Stimulated activated CD4-positive, alpha-beta T cell treated with anti-CD3 and anti-CD28 coated beads, TNF-alpha, amount 100 ng/mL, for 1 hour (primary cell): ENCODE measurements at regions not wholly inside any gene's neighbourhood (a gene's known extent, or its start where the extent isn't known, plus 50 kb on each side); places are given as distances from the start of the nearest gene placed in this dataset.

Experiments
- DNase-seq, 3 donors: peaks; one replicate each; pipeline ENCODE4 v3.0.0-alpha.2; 2020; ENCODE audit warnings: low read depth in 3 of 3, low spot score in 1 of 3

- DNase-seq, result no peak
Measured at GRCh38 chr12:32043928-32044549, 62.6 kb upstream of the BICD1 start.

- no peak for DNase-seq
Measured at GRCh38 chr12:32047357-32048212, 59.1 kb upstream of the BICD1 start.

GRCh38 chr12:32048791-32049190, 57.9 kb upstream of the BICD1 start:
- no peak for DNase-seq

- DNase-seq, result no peak
Measured at GRCh38 chr12:32049956-32050355, 56.7 kb upstream of the BICD1 start.

GRCh38 chr12:32051511-32052211, 55.0 kb upstream of the BICD1 start:
- no peak for DNase-seq

- DNase-seq, result no peak
Measured at GRCh38 chr12:32052212-32052713, 54.4 kb upstream of the BICD1 start.

GRCh38 chr12:32053881-32054624, 52.6 kb upstream of the BICD1 start:
- DNase-seq, result no peak
